ENCODE measurements at regions not wholly inside any gene's neighbourhood (a gene's known extent, or its start where the extent isn't known, plus 50 kb on each side); places are given as distances from the start of the nearest gene placed in this dataset.

DNA sequence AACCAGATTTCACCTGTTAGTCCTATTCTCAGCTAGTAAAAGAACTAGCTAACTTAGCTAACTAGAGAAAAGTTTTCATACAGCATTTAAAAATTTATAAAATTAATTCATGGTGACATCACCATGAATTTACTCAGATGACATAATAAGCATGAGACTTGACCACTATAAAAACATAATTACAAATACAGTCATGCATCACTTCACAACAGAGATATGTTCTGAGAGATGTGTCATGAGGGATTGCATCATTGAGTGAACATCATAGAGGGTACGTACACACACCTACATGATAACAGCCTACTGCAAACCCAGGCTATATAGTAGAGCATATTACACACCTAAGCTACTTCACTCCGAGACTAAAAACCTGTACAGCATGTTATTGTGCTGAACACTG is 481.3 kb upstream of the CHAC2 start:
- TF ChIP-seq CTCF (IDR thresholded peaks at IDR 0.05) (no peak), EP300 (IDR thresholded peaks at IDR 0.05) (no peak), POLR2A (IDR thresholded peaks at IDR 0.05) (no peak)
